Stomach (tissue), 4 donors: ENCODE measurements at regions not wholly inside any gene's neighbourhood (a gene's known extent, or its start where the extent isn't known, plus 50 kb on each side); places are given as distances from the start of the nearest gene placed in this dataset.

Experiments used
- POLR2A ChIP-seq, 4 donors: fragments of 450-650 bp; IDR thresholded peaks; one replicate each; pipeline ENCODE4 v1.6.1; 2016; ENCODE audit warnings: antibody characterized with exemption in 4 of 4, control low read depth in 2 of 4, mild to moderate bottlenecking in 1 of 4, moderate library complexity in 1 of 4
- POLR2AphosphoS5 ChIP-seq, 3 donors: sonication (generic); formaldehyde crosslinking; IDR thresholded peaks; one replicate each; pipeline ENCODE4 v1.6.1; 2016; ENCODE audit warnings: antibody characterized with exemption in 3 of 3

DNA sequence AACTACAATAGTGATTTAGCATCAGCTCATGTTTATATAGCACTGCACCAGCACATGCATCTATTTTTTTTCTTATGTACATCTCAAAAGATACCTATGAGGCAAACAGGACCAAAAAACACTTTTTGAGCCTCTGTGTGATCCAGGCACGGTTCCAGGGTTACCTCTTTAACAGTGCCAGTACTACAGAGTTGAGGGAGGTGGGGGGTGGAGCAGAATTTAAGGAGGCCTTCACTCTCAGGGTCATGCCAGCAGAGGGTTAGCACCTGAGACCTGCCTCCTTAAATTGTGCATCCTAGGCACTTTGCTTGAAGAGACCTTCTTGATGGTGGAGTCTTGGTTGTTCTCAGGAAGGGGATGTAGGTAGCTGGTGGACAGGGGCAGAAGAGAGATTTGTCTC, 150.3 kb upstream of the TBL1XR1 start:
- no peak for TF ChIP-seq POLR2A (IDR thresholded peaks at IDR 0.05)
- no peak for TF ChIP-seq POLR2AphosphoS5 (IDR thresholded peaks at IDR 0.05)
